IMR-90 (cell line): ENCODE measurements at regions not wholly inside any gene's neighbourhood (a gene's known extent, or its start where the extent isn't known, plus 50 kb on each side); places are given as distances from the start of the nearest gene placed in this dataset.

Source experiments
- ATAC-seq: fragments of 200-7000 bp; cut with Tn5 transposase; 2 replicates; pipeline ENCODE4 v1.9.1; 2020; ENCODE audit warnings: low read depth, mild to moderate bottlenecking, moderate library complexity
- BruUV-seq: library from RNA; stranded (reverse); fragments of 400-500 nt; replicated peaks from 2 replicates; lab custom pipeline; 2021; lab: Mats Ljungman, UMichigan
- CTCF ChIA-PET: fragments of 300-600 bp; formaldehyde crosslinking; extraction: SDS; loops from one replicate; lab custom pipeline; 2021; ENCODE audit warnings: antibody characterized with exemption; lab: Yijun Ruan, JAX
- POLR2A ChIA-PET: fragments of 300-600 bp; sonication (Branson Sonifier 250); formaldehyde crosslinking; loops from one replicate; lab custom pipeline; 2022; ENCODE audit warnings: antibody characterized with exemption; ENCODE audit not compliant: unreplicated experiment; lab: Charles Lee
- DNase-seq: peaks from one replicate; pipeline ENCODE4 v3.0.0; 2013
- H2AFZ ChIP-seq: replicated peaks from 2 replicates; pipeline ENCODE3; 2013; ENCODE audit warnings: low read length, mild to moderate bottlenecking; ENCODE audit not compliant: poor library complexity
- H2AK5ac ChIP-seq: 2 replicates; pipeline ENCODE4 v1.6.1; 2013; ENCODE audit warnings: low read depth, low read length, inconsistent platforms
- H2AK9ac ChIP-seq: replicated peaks from 2 replicates; pipeline ENCODE3; 2013; ENCODE audit warnings: mild to moderate bottlenecking, low read depth, low read length, moderate library complexity; ENCODE audit not compliant: poor library complexity
- H2BK120ac ChIP-seq: 2 replicates; pipeline ENCODE4 v1.6.1; 2013; ENCODE audit warnings: low read depth, low read length, inconsistent platforms
- H2BK15ac ChIP-seq: 3 replicates; pipeline ENCODE4 v1.6.1; 2013; ENCODE audit warnings: low read depth, low read length, inconsistent platforms
- H2BK20ac ChIP-seq: 2 replicates; pipeline ENCODE4 v1.6.1; 2013; ENCODE audit warnings: low read depth, mild to moderate bottlenecking, inconsistent platforms, low read length, moderate library complexity
- H2BK5ac ChIP-seq: 2 replicates; pipeline ENCODE4 v1.6.1; 2013; ENCODE audit warnings: mild to moderate bottlenecking, low read depth, low read length, inconsistent platforms; ENCODE audit not compliant: poor library complexity, severe bottlenecking
- H3K14ac ChIP-seq: replicated peaks from 2 replicates; pipeline ENCODE4 v1.6.1; 2013; ENCODE audit warnings: low read depth, low read length, inconsistent platforms
- H3K18ac ChIP-seq: 2 replicates; pipeline ENCODE4 v1.6.1; 2013; ENCODE audit warnings: low read depth, low read length, control low read depth
- H3K23ac ChIP-seq: 2 replicates; pipeline ENCODE4 v1.6.1; 2013; ENCODE audit warnings: low read depth, low read length, inconsistent platforms
- H3K27ac ChIP-seq: 2 replicates; pipeline ENCODE4 v1.5.1; 2013; ENCODE audit warnings: mild to moderate bottlenecking, control low read depth, low read length; ENCODE audit not compliant: insufficient read depth
- H3K27me3 ChIP-seq: 2 replicates; pipeline ENCODE4 v1.6.1; 2013; ENCODE audit warnings: low read length; ENCODE audit not compliant: control insufficient read depth, insufficient read depth
- H3K36me3 ChIP-seq: 2 replicates; pipeline ENCODE4 v1.6.1; 2013; ENCODE audit warnings: low read length, mixed read lengths; ENCODE audit not compliant: control insufficient read depth, insufficient read depth
- H3K4ac ChIP-seq: 2 replicates; pipeline ENCODE4 v1.6.1; 2013; ENCODE audit warnings: low read depth, low read length, inconsistent platforms
- H3K4me1 ChIP-seq: 2 replicates; pipeline ENCODE4 v1.6.1; 2013; ENCODE audit warnings: low read length, mixed read lengths; ENCODE audit not compliant: control insufficient read depth, insufficient read depth
- H3K4me2 ChIP-seq: 2 replicates; pipeline ENCODE4 v1.6.1; 2013; ENCODE audit warnings: low read depth, mild to moderate bottlenecking, control low read depth, low read length, moderate library complexity
- H3K4me3 ChIP-seq: 2 replicates; pipeline ENCODE4 v1.5.1; 2013; ENCODE audit warnings: low read depth, mild to moderate bottlenecking, control low read depth, low read length, moderate library complexity; ENCODE audit not compliant: insufficient read depth
- H3K56ac ChIP-seq: 2 replicates; pipeline ENCODE4 v1.6.1; 2013; ENCODE audit warnings: low read length, inconsistent platforms; ENCODE audit not compliant: insufficient read depth; ENCODE audit errors: extremely low read depth
- H3K79me1 ChIP-seq, 2 experiments: 2 replicates each; pipeline ENCODE4 v1.6.1; 2013; ENCODE audit warnings: low read length in 2 of 2, inconsistent platforms in 1 of 2, low read depth in 1 of 2
- H3K9ac ChIP-seq: 2 replicates; pipeline ENCODE4 v1.6.1; 2013; ENCODE audit warnings: low read depth, low read length, control low read depth
- H3K9me1 ChIP-seq: 2 replicates; pipeline ENCODE4 v1.6.1; 2013; ENCODE audit warnings: low read length, inconsistent platforms; ENCODE audit not compliant: insufficient read depth
- H3K9me3 ChIP-seq: 2 replicates; pipeline ENCODE4 v1.6.1; 2013; ENCODE audit warnings: low read length; ENCODE audit not compliant: control insufficient read depth, insufficient read depth
- H4K20me1 ChIP-seq: 2 replicates; pipeline ENCODE4 v1.6.1; 2013; ENCODE audit warnings: low read length, inconsistent platforms; ENCODE audit not compliant: insufficient read depth
- H4K5ac ChIP-seq: 2 replicates; pipeline ENCODE4 v1.6.1; 2013; ENCODE audit warnings: mild to moderate bottlenecking, low read depth, low read length, control low read depth
- H4K8ac ChIP-seq, 2 experiments: 2 replicates each; pipeline ENCODE4 v1.6.1; 2013; ENCODE audit warnings: low read depth in 2 of 2, low read length in 2 of 2, control low read depth in 1 of 2, inconsistent platforms in 1 of 2
- H4K91ac ChIP-seq: 2 replicates; pipeline ENCODE4 v1.6.1; 2013; ENCODE audit warnings: low read depth, low read length, inconsistent platforms; ENCODE audit not compliant: insufficient read depth
- BHLHE40 ChIP-seq: fragments of 150-350 bp; IDR thresholded peaks from 2 replicates; pipeline ENCODE4 v1.6.1; 2016; ENCODE audit warnings: mild to moderate bottlenecking, low read depth, low read length
- CEBPB ChIP-seq: IDR thresholded peaks from 2 replicates; pipeline ENCODE4 v1.6.1; 2012; ENCODE audit warnings: low read depth, low read length, improper control_type of control experiment
- CTCF ChIP-seq: conservative IDR thresholded peaks from 2 replicates; pipeline ENCODE4 v1.5.1; 2012; ENCODE audit warnings: mild to moderate bottlenecking, low read depth, low read length, improper control_type of control experiment
- MAFK ChIP-seq: IDR thresholded peaks from 2 replicates; pipeline ENCODE4 v1.6.1; 2012; ENCODE audit warnings: low read depth, low read length, improper control_type of control experiment
- MAZ ChIP-seq: IDR thresholded peaks from 2 replicates; pipeline ENCODE4 v1.6.1; 2012; ENCODE audit warnings: low read depth, mild to moderate bottlenecking, low read length, improper control_type of control experiment, moderate library complexity, borderline replicate concordance
- POLR2A ChIP-seq: IDR thresholded peaks from 2 replicates; pipeline ENCODE4 v1.6.1; 2012; ENCODE audit warnings: mild to moderate bottlenecking, low read depth, low read length
- RFX5 ChIP-seq: IDR thresholded peaks from 2 replicates; pipeline ENCODE4 v1.8.0; 2012; ENCODE audit warnings: low read depth, mild to moderate bottlenecking, low read length, moderate library complexity
- WGBS, 2 experiments: methylation state at CpG; one replicate each; pipeline versions ENCODE4 v1.1.5 to v1.1.7; 2013; ENCODE audit warnings: missing lambda C conversion rate in 2 of 2; ENCODE audit not compliant: insufficient read length in 1 of 2; ENCODE audit errors: extremely low coverage in 2 of 2; 5-methylcytosine and 5-hydroxymethylcytosine counted together
- dilution Hi-C: fragments of 300-500 bp; cut with HindIII; formaldehyde crosslinking; loops from one replicate; pipeline ENCODE4 v1.14.3; 2018; ENCODE audit warnings: low sequenced_read_pairs; ENCODE audit not compliant: unreplicated experiment
- in situ Hi-C: fragments of 300-500 bp; cut with MboI; formaldehyde crosslinking; loops from 3 replicates; pipeline ENCODE4 v1.14.3; 2019; ENCODE audit warnings: low sequenced_read_pairs, inconsistent platforms, mixed read lengths
- intact Hi-C: fragments of 100-400 bp; cut with micrococcal nuclease; formaldehyde crosslinking; loops from 2 replicates; pipeline ENCODE4 v1.10.0; 2022

- Histone ChIP-seq H2AFZ (no peak overlapping the region), H4K8ac (no peak overlapping the region), H2AK9ac (no peak overlapping the region), H4K20me1 (no peaks in the 10 kb centered on the region), H3K36me3 (no peaks in the 10 kb centered on the region), H3K4me2 (no peak overlapping the region), H2BK20ac (no peak overlapping the region), H4K91ac (no peak overlapping the region), H3K27ac (no peak overlapping the region), H3K27me3 (no peaks in the 10 kb centered on the region), H3K9me3 (no peaks in the 10 kb centered on the region), H3K4ac (no peak overlapping the region), H2BK5ac (no peak overlapping the region), H2BK15ac (no peak overlapping the region), H3K4me1 (no peaks in the 10 kb centered on the region), H3K4me3 (no peak overlapping the region), H3K9ac (no peak overlapping the region), H3K9me1 (no peaks in the 10 kb centered on the region), H2BK120ac (no peak overlapping the region), H2AK5ac (no peak overlapping the region), H4K5ac (no peak overlapping the region), H3K14ac (no peak overlapping the region), H3K56ac (no peak overlapping the region), H3K18ac (no peak overlapping the region), H3K79me1 (no peaks in the 10 kb centered on the region), H3K23ac (no peak overlapping the region)
- ChIA-PET CTCF (no interaction called here), POLR2A (no interaction called here)
- TF ChIP-seq MAFK = no peak
- TF ChIP-seq RFX5 = no peak
- no peak for TF ChIP-seq MAZ
- no peak for TF ChIP-seq CTCF
- no peak for TF ChIP-seq POLR2A
- TF ChIP-seq CEBPB = peak; percentile 19; the same call in 1 of the 2 replicates
- TF ChIP-seq BHLHE40 = no peak
- dilution Hi-C loops = no loop called here
- no CpG with 5 or more reads among the region's 3 CpGs for WGBS, 2 experiments
- no peak for DNase-seq
- in situ Hi-C loops = no loop called here
- no peak for ATAC-seq
- intact Hi-C loops = no loop called here
- no TSS peak for BruUV-seq
These were observed 205.6 kb upstream of the GGTLC1 start for GRCh38 chr20:24194143-24194542.
